PC-9 (cell line): ENCODE measurements at regions not wholly inside any gene's neighbourhood (a gene's known extent, or its start where the extent isn't known, plus 50 kb on each side); places are given as distances from the start of the nearest gene placed in this dataset.

Experiments
- BruUV-seq: library from RNA; stranded (reverse); fragments of 400-500 nt; replicated peaks from 2 replicates; lab custom pipeline; 2021; lab: Mats Ljungman, UMichigan
- CTCF ChIA-PET: fragments of 300-600 bp; sonication (Branson Sonifier 250); formaldehyde crosslinking; loops from one replicate; lab custom pipeline; 2022; ENCODE audit warnings: antibody characterized with exemption; lab: Charles Lee
- POLR2A ChIA-PET: fragments of 300-600 bp; sonication (Branson Sonifier 250); formaldehyde crosslinking; loops from one replicate; lab custom pipeline; 2022; ENCODE audit warnings: antibody characterized with exemption; ENCODE audit not compliant: unreplicated experiment; lab: Charles Lee
- DNase-seq, 2 experiments: peaks; one replicate each; pipeline versions ENCODE4 v3.0.0 to v3.0.0-alpha.2; 2015 to 2022; ENCODE audit warnings: mixed read lengths in 1 of 2
- H2AFZ ChIP-seq: fragments of 200-600 bp; sonication (generic); 2 replicates; pipeline ENCODE4 v1.8.1; 2017; ENCODE audit warnings: antibody characterized with exemption
- H3F3A ChIP-seq: fragments of 200-600 bp; sonication (generic); 2 replicates; pipeline ENCODE4 v1.8.1; 2017; ENCODE audit warnings: antibody characterized with exemption, mild to moderate bottlenecking, low read depth; ENCODE audit not compliant: insufficient read depth
- H3K27ac ChIP-seq: fragments of 200-600 bp; sonication (generic); 2 replicates; pipeline ENCODE4 v1.6.1; 2016; ENCODE audit warnings: mixed run types
- H3K27me3 ChIP-seq: fragments of 200-600 bp; sonication (generic); 2 replicates; pipeline ENCODE4 v1.6.1; 2016; ENCODE audit warnings: low read depth, mixed run types; ENCODE audit not compliant: insufficient read depth
- H3K36me3 ChIP-seq: fragments of 200-600 bp; sonication (generic); 2 replicates; pipeline ENCODE4 v1.6.1; 2016; ENCODE audit warnings: low read depth, mixed run types
- H3K4me1 ChIP-seq: fragments of 200-600 bp; sonication (generic); replicated peaks from 2 replicates; pipeline ENCODE4 v1.6.1; 2016; ENCODE audit warnings: mixed run types; ENCODE audit not compliant: insufficient read depth
- H3K4me2 ChIP-seq: fragments of 200-600 bp; sonication (generic); 2 replicates; pipeline ENCODE4 v1.6.1; 2017; ENCODE audit warnings: mixed run types
- H3K4me3 ChIP-seq: fragments of 200-600 bp; sonication (generic); 2 replicates; pipeline ENCODE4 v1.6.1; 2016; ENCODE audit warnings: mixed run types
- H3K79me2 ChIP-seq: fragments of 200-600 bp; sonication (generic); 2 replicates; pipeline ENCODE4 v1.6.1; 2017; ENCODE audit warnings: low read depth, mixed run types
- H3K9me2 ChIP-seq: fragments of 200-600 bp; sonication (generic); 2 replicates; pipeline ENCODE4 v1.8.1; 2017; ENCODE audit warnings: mild to moderate bottlenecking; ENCODE audit not compliant: insufficient read depth
- H3K9me3 ChIP-seq: fragments of 200-600 bp; sonication (generic); 2 replicates; pipeline ENCODE4 v1.8.1; 2016; ENCODE audit warnings: low read depth; ENCODE audit not compliant: insufficient read depth
- H4K20me1 ChIP-seq: fragments of 200-600 bp; sonication (generic); 2 replicates; pipeline ENCODE4 v1.8.1; 2017; ENCODE audit not compliant: insufficient read depth
- EZH2 ChIP-seq: fragments of 200-600 bp; sonication (generic); IDR thresholded peaks from 2 replicates; pipeline ENCODE4 v1.8.0; 2017; ENCODE audit warnings: antibody characterized with exemption, low read depth
- intact Hi-C: fragments of 100-400 bp; cut with micrococcal nuclease; formaldehyde crosslinking; loops from one replicate; pipeline ENCODE4 v1.10.0; 2022; ENCODE audit not compliant: unreplicated experiment
- TF ChIP-seq, protein P1 (sequence below): fragments of 200-600 bp; sonication (generic); conservative IDR thresholded peaks from 2 replicates; pipeline ENCODE4 v1.6.1; 2017; ENCODE audit warnings: mixed run types, antibody characterized with exemption, mild to moderate bottlenecking, moderate library complexity

DNA sequence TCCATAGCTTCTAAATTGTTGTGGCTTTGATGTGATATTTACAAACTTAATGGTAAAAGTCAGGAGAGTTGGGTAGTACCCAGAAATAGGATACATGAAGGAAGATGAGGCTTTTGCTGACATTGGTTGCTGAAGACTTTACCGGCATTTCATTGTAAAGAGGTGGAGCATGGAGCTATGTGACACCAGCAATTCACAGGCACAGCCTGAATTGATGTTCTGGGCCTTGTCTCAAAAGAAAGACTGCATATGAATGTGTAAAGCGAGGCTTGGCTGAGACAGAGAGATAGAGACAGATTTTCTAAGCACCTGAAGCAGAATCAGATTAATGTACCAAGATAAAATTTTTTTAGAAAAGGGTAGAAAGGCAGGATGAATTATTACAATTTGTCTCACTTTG lies 864.9 kb upstream of the ID2 start:
- no peaks in the 10 kb centered on the region for H3K36me3 ChIP-seq
- H3K27ac ChIP-seq = no peak overlapping the region
- H3K9me3 ChIP-seq = no peaks in the 10 kb centered on the region
- H3K4me3 ChIP-seq = no peak overlapping the region
- H2AFZ ChIP-seq = no peak overlapping the region
- TF ChIP-seq, protein P1, sequence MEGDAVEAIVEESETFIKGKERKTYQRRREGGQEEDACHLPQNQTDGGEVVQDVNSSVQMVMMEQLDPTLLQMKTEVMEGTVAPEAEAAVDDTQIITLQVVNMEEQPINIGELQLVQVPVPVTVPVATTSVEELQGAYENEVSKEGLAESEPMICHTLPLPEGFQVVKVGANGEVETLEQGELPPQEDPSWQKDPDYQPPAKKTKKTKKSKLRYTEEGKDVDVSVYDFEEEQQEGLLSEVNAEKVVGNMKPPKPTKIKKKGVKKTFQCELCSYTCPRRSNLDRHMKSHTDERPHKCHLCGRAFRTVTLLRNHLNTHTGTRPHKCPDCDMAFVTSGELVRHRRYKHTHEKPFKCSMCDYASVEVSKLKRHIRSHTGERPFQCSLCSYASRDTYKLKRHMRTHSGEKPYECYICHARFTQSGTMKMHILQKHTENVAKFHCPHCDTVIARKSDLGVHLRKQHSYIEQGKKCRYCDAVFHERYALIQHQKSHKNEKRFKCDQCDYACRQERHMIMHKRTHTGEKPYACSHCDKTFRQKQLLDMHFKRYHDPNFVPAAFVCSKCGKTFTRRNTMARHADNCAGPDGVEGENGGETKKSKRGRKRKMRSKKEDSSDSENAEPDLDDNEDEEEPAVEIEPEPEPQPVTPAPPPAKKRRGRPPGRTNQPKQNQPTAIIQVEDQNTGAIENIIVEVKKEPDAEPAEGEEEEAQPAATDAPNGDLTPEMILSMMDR = no peak
- no peak for TF ChIP-seq EZH2
- POLR2A ChIA-PET = no interaction called here
- H3F3A ChIP-seq = no peaks in the 10 kb centered on the region
- DNase-seq = no peak
- H3K9me2 ChIP-seq = peaks cover 2% of the 10 kb centered on the region; the same call in 1 of the 2 replicates
- H3K4me1 ChIP-seq = no peaks in the 10 kb centered on the region
- peaks cover 22% of the 10 kb centered on the region for H3K27me3 ChIP-seq
- no TSS peak for BruUV-seq
- H3K79me2 ChIP-seq = no peaks in the 10 kb centered on the region
- CTCF ChIA-PET = no interaction called here
- H3K4me2 ChIP-seq = no peak overlapping the region
- intact Hi-C loops = no loop called here
- no peaks in the 10 kb centered on the region for H4K20me1 ChIP-seq

DNA sequence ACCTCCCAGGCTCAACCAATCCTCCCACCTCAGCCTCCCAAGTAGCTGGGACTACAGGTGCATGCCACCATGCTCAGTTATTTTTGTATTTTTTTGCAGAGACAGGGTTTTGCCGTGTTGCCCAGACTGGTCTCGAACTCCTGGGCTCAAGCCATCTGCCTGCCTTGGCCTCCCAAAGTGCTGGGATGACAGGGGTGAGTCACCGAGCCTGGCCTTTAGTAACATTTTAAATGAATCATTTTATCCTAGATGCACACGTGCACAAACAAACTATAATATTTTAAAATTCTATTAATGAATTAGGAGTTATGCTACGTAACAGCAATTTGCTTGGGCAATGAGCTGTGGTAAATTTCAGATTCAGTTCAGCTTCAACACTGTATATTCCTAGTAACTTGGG lies 862.5 kb upstream of the ID2 start:
- Histone ChIP-seq H2AFZ (no peak overlapping the region), H3K4me1 (no peaks in the 10 kb centered on the region), H3K79me2 (no peaks in the 10 kb centered on the region), H3K4me3 (no peak overlapping the region), H3K9me2 (no peaks in the 10 kb centered on the region), H3F3A (no peaks in the 10 kb centered on the region), H3K27ac (no peak overlapping the region), H4K20me1 (no peaks in the 10 kb centered on the region), H3K9me3 (no peaks in the 10 kb centered on the region), H3K4me2 (no peak overlapping the region), H3K36me3 (no peaks in the 10 kb centered on the region), H3K27me3 (peaks cover 17% of the 10 kb centered on the region)
- TF ChIP-seq EZH2 = no peak
- TF ChIP-seq, protein P1 = no peak
- ChIA-PET CTCF (no interaction called here), POLR2A (no interaction called here)
- no peak for DNase-seq
- BruUV-seq = no TSS peak
- intact Hi-C loops = no loop called here

DNA sequence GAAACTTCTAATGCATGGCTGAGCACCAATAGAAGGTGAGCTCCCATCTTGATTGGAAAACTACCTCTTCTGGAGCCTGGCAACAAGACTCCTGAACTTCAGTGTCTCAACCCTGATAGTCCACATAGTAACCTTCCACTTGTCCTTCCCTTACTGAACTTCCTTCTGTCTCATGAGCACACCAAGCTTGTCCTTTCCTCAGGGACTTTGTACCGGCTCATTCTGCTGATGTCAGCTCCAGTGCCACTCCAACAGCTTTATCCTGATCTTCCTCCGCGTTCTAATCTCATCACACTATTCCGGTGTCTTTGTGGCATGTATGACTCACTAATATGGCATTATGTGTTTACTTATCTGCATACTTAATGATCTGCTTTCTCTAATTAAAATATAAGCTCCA lies 862.0 kb upstream of the ID2 start:
- DNase-seq = no peak
- no peaks in the 10 kb centered on the region for H3K79me2 ChIP-seq
- H3K9me3 ChIP-seq = no peaks in the 10 kb centered on the region
- H2AFZ ChIP-seq = no peak overlapping the region
- H3K4me1 ChIP-seq = no peaks in the 10 kb centered on the region
- CTCF ChIA-PET = no interaction called here
- H3F3A ChIP-seq = no peaks in the 10 kb centered on the region
- no peak overlapping the region for H3K27ac ChIP-seq
- POLR2A ChIA-PET = no interaction called here
- H3K4me3 ChIP-seq = no peak overlapping the region
- intact Hi-C loops = no loop called here
- no peaks in the 10 kb centered on the region for H3K9me2 ChIP-seq
- no peaks in the 10 kb centered on the region for H3K36me3 ChIP-seq
- H4K20me1 ChIP-seq = no peaks in the 10 kb centered on the region
- peaks cover 16% of the 10 kb centered on the region for H3K27me3 ChIP-seq
- H3K4me2 ChIP-seq = no peak overlapping the region
- no TSS peak for BruUV-seq
- TF ChIP-seq, protein P1 = no peak
- no peak for TF ChIP-seq EZH2
